HL-60 (cell line): ENCODE measurements at regions not wholly inside any gene's neighbourhood (a gene's known extent, or its start where the extent isn't known, plus 50 kb on each side); places are given as distances from the start of the nearest gene placed in this dataset.

Source experiments
- GABPA ChIP-seq: IDR thresholded peaks from 2 replicates; pipeline ENCODE4 v1.6.1; 2012; ENCODE audit warnings: low read depth
- POLR2AphosphoS5 ChIP-seq: IDR thresholded peaks from 2 replicates; pipeline ENCODE4 v1.6.1; 2012; ENCODE audit warnings: low read depth
- REST ChIP-seq: IDR thresholded peaks from 2 replicates; pipeline ENCODE4 v1.6.1; 2012; ENCODE audit warnings: low read depth; ENCODE audit not compliant: insufficient replicate concordance
- SPI1 ChIP-seq: IDR thresholded peaks from 2 replicates; pipeline ENCODE4 v1.6.1; 2012; ENCODE audit warnings: low read depth, mild to moderate bottlenecking, borderline replicate concordance
- TF ChIP-seq, protein P1 (sequence below): IDR thresholded peaks from one replicate; pipeline ENCODE4 v1.5.1; 2011; ENCODE audit warnings: low read length, control low read depth, inconsistent platforms; ENCODE audit not compliant: insufficient read depth

DNA sequence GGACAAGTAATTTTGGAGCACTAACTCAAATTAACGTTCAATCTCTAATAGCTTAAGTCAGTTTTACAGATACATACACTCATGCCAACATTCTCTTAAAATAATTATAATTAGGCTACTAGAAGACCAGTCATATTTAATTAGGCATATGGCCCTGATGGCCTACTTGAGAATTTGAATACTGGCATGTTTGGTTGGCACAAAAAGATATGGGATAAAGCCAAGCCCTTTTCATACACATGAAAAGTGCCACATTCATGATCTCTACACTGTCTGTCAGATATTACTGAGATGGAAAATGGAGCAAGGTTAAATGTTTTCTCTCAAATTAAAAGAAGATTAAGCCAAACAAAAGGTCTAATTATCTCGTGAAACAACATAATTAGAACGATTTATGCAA is 1091.0 kb downstream of the C4orf33 start:
- TF ChIP-seq, protein P1, sequence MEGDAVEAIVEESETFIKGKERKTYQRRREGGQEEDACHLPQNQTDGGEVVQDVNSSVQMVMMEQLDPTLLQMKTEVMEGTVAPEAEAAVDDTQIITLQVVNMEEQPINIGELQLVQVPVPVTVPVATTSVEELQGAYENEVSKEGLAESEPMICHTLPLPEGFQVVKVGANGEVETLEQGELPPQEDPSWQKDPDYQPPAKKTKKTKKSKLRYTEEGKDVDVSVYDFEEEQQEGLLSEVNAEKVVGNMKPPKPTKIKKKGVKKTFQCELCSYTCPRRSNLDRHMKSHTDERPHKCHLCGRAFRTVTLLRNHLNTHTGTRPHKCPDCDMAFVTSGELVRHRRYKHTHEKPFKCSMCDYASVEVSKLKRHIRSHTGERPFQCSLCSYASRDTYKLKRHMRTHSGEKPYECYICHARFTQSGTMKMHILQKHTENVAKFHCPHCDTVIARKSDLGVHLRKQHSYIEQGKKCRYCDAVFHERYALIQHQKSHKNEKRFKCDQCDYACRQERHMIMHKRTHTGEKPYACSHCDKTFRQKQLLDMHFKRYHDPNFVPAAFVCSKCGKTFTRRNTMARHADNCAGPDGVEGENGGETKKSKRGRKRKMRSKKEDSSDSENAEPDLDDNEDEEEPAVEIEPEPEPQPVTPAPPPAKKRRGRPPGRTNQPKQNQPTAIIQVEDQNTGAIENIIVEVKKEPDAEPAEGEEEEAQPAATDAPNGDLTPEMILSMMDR: no peak
- TF ChIP-seq REST (no peak), POLR2AphosphoS5 (no peak), GABPA (no peak), SPI1 (no peak)
